PC-3 (cell line): ENCODE measurements at regions not wholly inside any gene's neighbourhood (a gene's known extent, or its start where the extent isn't known, plus 50 kb on each side); places are given as distances from the start of the nearest gene placed in this dataset.

Experiments used
- ATAC-seq: fragments of 200-7000 bp; cut with Tn5 transposase; 2 replicates; pipeline ENCODE4 v1.9.1; 2020; ENCODE audit warnings: mild to moderate bottlenecking, moderate library complexity
- BruUV-seq: library from RNA; stranded (reverse); fragments of 400-500 nt; replicated peaks from 2 replicates; lab custom pipeline; 2021; lab: Mats Ljungman, UMichigan
- CTCF ChIA-PET: fragments of 300-600 bp; sonication (Branson Sonifier 250); formaldehyde crosslinking; loops from one replicate; lab custom pipeline; 2022; ENCODE audit warnings: antibody characterized with exemption; lab: Charles Lee
- POLR2A ChIA-PET: fragments of 300-600 bp; sonication (Branson Sonifier 250); formaldehyde crosslinking; loops from one replicate; lab custom pipeline; 2022; ENCODE audit warnings: antibody characterized with exemption; ENCODE audit not compliant: unreplicated experiment; lab: Charles Lee
- DNase-seq: peaks from one replicate; pipeline ENCODE4 v3.0.0-alpha.2; 2015
- H2AFZ ChIP-seq: fragments of 300-600 bp; sonication (generic); 2 replicates; pipeline ENCODE4 v1.6.0; 2016; ENCODE audit warnings: antibody characterized with exemption, low read length
- H3F3A ChIP-seq: fragments of 300-600 bp; sonication (generic); one replicate; pipeline ENCODE4 v1.6.0; 2017; ENCODE audit warnings: antibody characterized with exemption, low read length, control low read depth, mild to moderate bottlenecking; ENCODE audit not compliant: unreplicated experiment
- H3K27ac ChIP-seq: fragments of 300-600 bp; sonication (generic); 2 replicates; pipeline ENCODE4 v1.5.1; 2016; ENCODE audit warnings: mild to moderate bottlenecking, low read length
- H3K27me3 ChIP-seq: fragments of 300-600 bp; sonication (generic); 2 replicates; pipeline ENCODE4 v1.6.1; 2016; ENCODE audit warnings: low read length, mixed read lengths
- H3K36me3 ChIP-seq: fragments of 300-600 bp; sonication (generic); 2 replicates; pipeline ENCODE4 v1.6.1; 2016; ENCODE audit warnings: low read depth, mixed run types, low read length, mixed read lengths
- H3K4me1 ChIP-seq: fragments of 300-600 bp; sonication (generic); 2 replicates; pipeline ENCODE4 v1.5.1; 2016; ENCODE audit warnings: low read length; ENCODE audit not compliant: insufficient read depth
- H3K4me2 ChIP-seq: fragments of 300-600 bp; sonication (generic); 2 replicates; pipeline ENCODE4 v1.6.0; 2016; ENCODE audit warnings: low read length
- H3K4me3 ChIP-seq: fragments of 300-600 bp; sonication (generic); 2 replicates; pipeline ENCODE4 v1.5.1; 2016; ENCODE audit warnings: mild to moderate bottlenecking, low read length, mixed read lengths
- H3K79me2 ChIP-seq: fragments of 300-600 bp; sonication (generic); 2 replicates; pipeline ENCODE4 v1.6.1; 2017; ENCODE audit warnings: low read length, mixed read lengths
- H3K9ac ChIP-seq: fragments of 300-600 bp; sonication (generic); 2 replicates; pipeline ENCODE4 v1.6.0; 2016; ENCODE audit warnings: mild to moderate bottlenecking, low read length
- H3K9me2 ChIP-seq: fragments of 300-600 bp; sonication (generic); replicated peaks from 2 replicates; pipeline ENCODE4 v1.6.1; 2016; ENCODE audit warnings: mixed run types, low read length, mixed read lengths
- H3K9me3 ChIP-seq: fragments of 300-600 bp; sonication (generic); 2 replicates; pipeline ENCODE4 v1.6.1; 2016; ENCODE audit warnings: low read length, mixed read lengths
- H4K20me1 ChIP-seq: fragments of 300-600 bp; sonication (generic); 2 replicates; pipeline ENCODE4 v1.6.1; 2016; ENCODE audit warnings: low read length, mixed read lengths
- EZH2 ChIP-seq: fragments of 300-600 bp; sonication (generic); IDR thresholded peaks from one replicate; pipeline ENCODE4 v1.6.1; 2017; ENCODE audit warnings: antibody characterized with exemption, mild to moderate bottlenecking, low read length; ENCODE audit not compliant: unreplicated experiment
- EZH2phosphoT487 ChIP-seq: fragments of 300-600 bp; sonication (generic); IDR thresholded peaks from 2 replicates; pipeline ENCODE4 v1.6.1; 2018; ENCODE audit warnings: mild to moderate bottlenecking, antibody characterized with exemption, low read length, borderline replicate concordance
- intact Hi-C: fragments of 100-400 bp; cut with micrococcal nuclease; formaldehyde crosslinking; loops from 2 replicates; pipeline ENCODE4 v1.9.0; 2023
- TF ChIP-seq, protein P1 (sequence below): fragments of 300-600 bp; sonication (generic); conservative IDR thresholded peaks from 2 replicates; pipeline ENCODE4 v1.5.1; 2017; ENCODE audit warnings: antibody characterized with exemption, low read depth, mild to moderate bottlenecking, low read length

DNA sequence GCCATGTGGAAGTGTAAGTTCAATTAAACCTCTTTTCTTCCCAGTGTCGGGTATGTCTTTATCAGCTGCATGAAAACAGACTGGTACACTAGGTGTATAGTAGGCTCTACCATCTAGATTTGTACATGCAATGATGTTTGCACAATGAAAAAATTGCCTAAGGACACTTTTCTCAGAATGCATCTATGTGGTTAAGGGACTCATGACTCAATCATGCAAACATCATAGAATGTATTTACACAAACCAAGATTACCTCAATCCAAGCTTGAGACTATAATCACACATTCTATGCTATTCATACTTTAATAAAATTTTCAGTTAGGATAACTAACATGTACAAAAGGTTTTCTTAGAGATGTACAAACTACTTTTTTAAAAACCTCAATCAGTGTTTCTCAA lies 1164.5 kb downstream of the CDH12 start:
- Histone ChIP-seq H3K4me2 (peak overlapping the region; percentile 49), H3K27ac (peak overlapping the region; percentile 94), H3F3A (peaks cover 8% of the 10 kb centered on the region), H3K9ac (peak overlapping the region; percentile 59), H3K9me2 (no peaks in the 10 kb centered on the region), H3K27me3 (no peaks in the 10 kb centered on the region), H3K9me3 (peaks cover 3% of the 10 kb centered on the region; the same call in 1 of the 2 replicates), H3K36me3 (no peaks in the 10 kb centered on the region), H3K4me3 (peak overlapping the region; percentile 4; the same call in 1 of the 2 replicates), H3K4me1 (peaks cover 53% of the 10 kb centered on the region), H3K79me2 (no peaks in the 10 kb centered on the region), H4K20me1 (no peaks in the 10 kb centered on the region), H2AFZ (no peak overlapping the region)
- BruUV-seq: no TSS peak
- TF ChIP-seq EZH2phosphoT487 (no peak), EZH2 (no peak)
- TF ChIP-seq, protein P1, sequence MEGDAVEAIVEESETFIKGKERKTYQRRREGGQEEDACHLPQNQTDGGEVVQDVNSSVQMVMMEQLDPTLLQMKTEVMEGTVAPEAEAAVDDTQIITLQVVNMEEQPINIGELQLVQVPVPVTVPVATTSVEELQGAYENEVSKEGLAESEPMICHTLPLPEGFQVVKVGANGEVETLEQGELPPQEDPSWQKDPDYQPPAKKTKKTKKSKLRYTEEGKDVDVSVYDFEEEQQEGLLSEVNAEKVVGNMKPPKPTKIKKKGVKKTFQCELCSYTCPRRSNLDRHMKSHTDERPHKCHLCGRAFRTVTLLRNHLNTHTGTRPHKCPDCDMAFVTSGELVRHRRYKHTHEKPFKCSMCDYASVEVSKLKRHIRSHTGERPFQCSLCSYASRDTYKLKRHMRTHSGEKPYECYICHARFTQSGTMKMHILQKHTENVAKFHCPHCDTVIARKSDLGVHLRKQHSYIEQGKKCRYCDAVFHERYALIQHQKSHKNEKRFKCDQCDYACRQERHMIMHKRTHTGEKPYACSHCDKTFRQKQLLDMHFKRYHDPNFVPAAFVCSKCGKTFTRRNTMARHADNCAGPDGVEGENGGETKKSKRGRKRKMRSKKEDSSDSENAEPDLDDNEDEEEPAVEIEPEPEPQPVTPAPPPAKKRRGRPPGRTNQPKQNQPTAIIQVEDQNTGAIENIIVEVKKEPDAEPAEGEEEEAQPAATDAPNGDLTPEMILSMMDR: no peak
- ATAC-seq (peak; percentile 80), DNase-seq (peak; percentile 98)
- intact Hi-C loops: loop anchor here (1.0 to 10.0 kb wide), 2 partner anchors 8 to 396 kb away; no protein-coding TSS in a partner anchor
- POLR2A ChIA-PET: no interaction called here
- CTCF ChIA-PET: no interaction called here

DNA sequence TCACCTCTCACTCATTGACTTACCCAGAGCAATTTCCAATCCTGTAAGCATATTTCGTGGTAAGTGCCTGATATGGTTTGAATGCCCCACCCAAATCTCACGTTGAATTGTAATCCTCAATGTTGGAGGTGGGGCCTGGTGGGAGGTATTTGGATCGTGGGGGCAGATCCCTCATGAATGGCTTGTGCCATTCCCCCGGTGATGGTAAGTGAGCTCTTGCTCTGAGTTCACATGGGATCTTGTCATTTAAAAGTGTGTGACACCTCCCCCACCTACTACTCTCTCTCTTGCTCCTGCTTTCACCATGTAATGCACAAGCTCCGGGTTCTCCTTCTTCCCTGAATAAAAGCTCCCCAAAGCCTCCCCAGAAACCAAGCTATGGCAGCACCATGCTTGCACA lies 1165.5 kb downstream of the CDH12 start:
- POLR2A ChIA-PET: no interaction called here
- Histone ChIP-seq H4K20me1 (no peaks in the 10 kb centered on the region), H3F3A (peaks cover 8% of the 10 kb centered on the region)

DNA sequence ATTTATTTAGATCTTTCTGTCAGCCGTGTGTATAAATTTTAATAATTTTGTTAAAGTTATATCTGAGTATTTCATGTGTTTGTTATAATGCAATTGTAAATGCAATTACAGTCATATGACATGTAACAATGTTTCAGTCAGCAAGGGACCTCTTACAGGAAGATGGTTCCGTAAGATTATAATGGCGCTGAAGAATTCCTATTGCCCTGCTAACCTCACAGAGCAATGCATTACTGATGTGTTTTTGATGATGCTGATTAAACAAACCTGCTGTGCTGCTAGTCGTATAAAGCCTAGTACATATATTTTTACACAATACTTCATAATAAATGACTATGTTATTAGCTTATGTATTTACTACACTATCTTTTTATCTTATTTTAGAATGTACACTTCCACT lies 1166.4 kb downstream of the CDH12 start:
- TF ChIP-seq EZH2phosphoT487 (no peak), EZH2 (no peak)
- TF ChIP-seq, protein P1: no peak
- Histone ChIP-seq H3K79me2 (no peaks in the 10 kb centered on the region), H2AFZ (no peak overlapping the region), H3K27ac (no peak overlapping the region), H3K9me2 (no peaks in the 10 kb centered on the region), H3K27me3 (no peaks in the 10 kb centered on the region), H3K4me3 (no peak overlapping the region), H3F3A (peaks cover 8% of the 10 kb centered on the region), H3K9me3 (no peaks in the 10 kb centered on the region), H4K20me1 (no peaks in the 10 kb centered on the region), H3K9ac (no peak overlapping the region), H3K36me3 (no peaks in the 10 kb centered on the region), H3K4me1 (peaks cover 48% of the 10 kb centered on the region), H3K4me2 (no peak overlapping the region)
- ChIA-PET POLR2A (no interaction called here), CTCF (no interaction called here)
- intact Hi-C loops: loop anchor here (10.0 kb wide), 1 partner anchor 398 kb away; no protein-coding TSS in a partner anchor
- no TSS peak for BruUV-seq
- DNase-seq (peak; percentile 20), ATAC-seq (no peak)

More for the DNA sequence above, 1165.5 kb downstream of the CDH12 start:
- no peaks in the 10 kb centered on the region for H3K36me3 ChIP-seq
- H3K4me3 ChIP-seq: no peak overlapping the region
- no peaks in the 10 kb centered on the region for H3K79me2 ChIP-seq
- peaks cover 3% of the 10 kb centered on the region; the same call in 1 of the 2 replicates for H3K9me3 ChIP-seq
- no TSS peak for BruUV-seq
- no peak for ATAC-seq
- no peak overlapping the region for H3K27ac ChIP-seq
- no peak overlapping the region for H2AFZ ChIP-seq
- H3K27me3 ChIP-seq: no peaks in the 10 kb centered on the region
- intact Hi-C loops: loop anchor here (1.0 to 10.0 kb wide), 2 partner anchors 7 to 397 kb away; no protein-coding TSS in a partner anchor
- H3K9me2 ChIP-seq: no peaks in the 10 kb centered on the region
- CTCF ChIA-PET: no interaction called here
- DNase-seq: no peak
- H3K9ac ChIP-seq: no peak overlapping the region
- peaks cover 45% of the 10 kb centered on the region for H3K4me1 ChIP-seq
- no peak overlapping the region for H3K4me2 ChIP-seq
- TF ChIP-seq EZH2 (no peak), EZH2phosphoT487 (no peak)
- TF ChIP-seq, protein P1: no peak
